Activated CD8-positive, alpha-beta memory T cell treated with anti-CD3 and anti-CD28 coated beads for 24 hours (primary cell): ENCODE measurements at regions not wholly inside any gene's neighbourhood (a gene's known extent, or its start where the extent isn't known, plus 50 kb on each side); places are given as distances from the start of the nearest gene placed in this dataset.

ENCODE experiments used
- DNase-seq: peaks from one replicate; pipeline ENCODE4 v3.0.0-alpha.2; 2020

DNA sequence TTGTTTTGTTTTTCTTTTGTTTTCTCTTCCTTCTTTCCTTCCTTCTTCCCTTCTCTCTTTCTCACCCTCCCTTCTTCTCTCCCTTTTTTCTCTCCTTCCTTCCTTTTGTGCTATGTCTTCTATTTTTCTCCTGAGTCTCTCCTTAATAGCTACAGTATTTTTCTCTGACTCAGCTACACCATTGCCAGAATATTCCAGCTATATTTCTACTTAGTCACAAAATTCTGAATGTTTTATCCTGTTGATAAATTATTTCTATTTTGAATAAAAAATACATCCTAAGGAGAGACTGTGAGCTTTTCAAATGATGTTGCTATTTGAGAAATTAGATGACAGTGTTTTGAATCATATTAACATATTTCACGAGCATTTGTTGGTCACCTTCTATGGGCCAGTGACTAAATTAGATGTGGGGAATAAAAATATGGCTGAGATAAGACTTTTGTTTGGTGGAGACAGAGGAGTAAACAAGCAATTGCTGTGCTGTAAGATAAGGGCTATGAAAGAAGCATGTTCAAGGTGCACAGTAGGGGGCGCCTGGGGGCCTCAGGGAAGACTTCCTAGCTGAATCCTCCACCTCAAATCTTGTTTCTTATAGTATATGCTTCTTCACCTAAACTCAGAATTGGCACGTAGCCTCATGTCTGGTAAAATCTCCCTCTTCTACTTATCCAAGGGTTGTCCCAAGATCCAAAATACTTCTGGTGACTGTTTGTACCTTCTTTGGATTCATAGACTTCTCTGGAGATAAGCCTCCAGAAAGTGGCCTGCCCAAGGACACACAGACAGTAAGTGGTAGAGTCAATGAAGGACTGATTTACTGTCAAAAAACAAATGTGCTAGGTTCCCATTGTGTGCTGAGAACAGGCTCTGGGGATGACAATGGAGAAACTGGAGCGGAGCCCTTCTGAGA lies 115.5 kb upstream of the CREB5 start:
- DNase-seq, result peak; percentile 66

DNA sequence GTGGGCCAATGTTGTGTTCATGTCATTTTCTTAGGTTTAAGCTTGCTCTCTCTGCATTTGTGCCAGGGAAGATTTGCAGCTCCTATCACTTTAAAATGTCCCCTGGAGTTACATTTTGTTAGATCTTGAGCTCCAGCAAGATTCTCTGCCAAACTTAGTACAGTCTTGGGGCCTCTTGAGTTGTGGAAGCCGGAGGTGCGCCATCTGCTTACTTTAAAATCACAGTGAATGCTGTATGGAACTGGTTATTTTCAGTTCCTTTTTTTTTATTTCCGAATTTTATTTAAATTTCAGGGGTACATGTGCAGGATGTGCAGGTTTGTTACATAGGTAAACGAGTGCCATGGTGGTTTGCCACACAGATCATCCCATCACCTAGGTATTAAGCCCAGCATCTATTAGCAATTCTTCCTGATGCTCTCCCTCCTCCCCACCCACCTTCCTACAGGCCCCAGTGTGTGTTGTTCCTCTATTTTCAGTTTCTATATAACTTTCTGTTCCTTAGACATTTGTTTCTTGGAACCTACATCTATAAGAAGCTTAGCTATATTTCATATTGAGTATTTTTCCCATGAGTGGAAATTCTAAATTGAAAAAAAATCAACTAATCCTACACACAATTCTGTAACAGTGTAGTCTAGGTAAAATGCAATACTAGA lies 114.4 kb upstream of the CREB5 start:
- DNase-seq, result no peak

DNA sequence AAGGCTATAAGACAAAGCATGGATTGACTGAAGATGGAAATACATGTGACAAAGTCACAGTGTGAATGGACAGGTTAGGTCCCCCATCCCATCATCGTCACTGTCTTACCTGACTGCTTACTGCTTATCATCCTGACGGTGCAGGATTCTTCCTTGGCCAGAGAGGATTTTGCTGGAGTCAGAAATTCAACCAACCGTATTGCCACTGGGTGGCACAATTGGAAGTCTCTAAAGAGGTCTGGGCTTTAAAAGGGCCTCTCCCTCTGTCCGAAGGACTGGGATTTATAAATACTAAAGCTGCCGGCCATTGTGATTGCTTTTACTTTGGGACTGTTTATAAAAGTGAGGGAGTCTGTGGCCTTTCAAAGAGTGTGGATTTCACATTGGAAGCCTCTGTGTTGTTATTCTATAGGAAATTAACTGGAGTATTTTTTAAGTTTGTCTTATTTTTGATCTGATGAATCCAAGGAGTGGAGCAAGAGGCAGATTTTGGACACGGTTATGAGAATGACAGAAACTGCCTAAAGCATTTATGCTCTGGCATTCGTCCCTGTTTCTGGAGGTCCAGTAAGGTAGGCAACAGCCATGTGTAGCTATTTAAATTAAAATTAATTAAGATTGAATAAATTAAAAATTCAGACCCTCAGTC lies 113.3 kb upstream of the CREB5 start:
- DNase-seq, result no peak

DNA sequence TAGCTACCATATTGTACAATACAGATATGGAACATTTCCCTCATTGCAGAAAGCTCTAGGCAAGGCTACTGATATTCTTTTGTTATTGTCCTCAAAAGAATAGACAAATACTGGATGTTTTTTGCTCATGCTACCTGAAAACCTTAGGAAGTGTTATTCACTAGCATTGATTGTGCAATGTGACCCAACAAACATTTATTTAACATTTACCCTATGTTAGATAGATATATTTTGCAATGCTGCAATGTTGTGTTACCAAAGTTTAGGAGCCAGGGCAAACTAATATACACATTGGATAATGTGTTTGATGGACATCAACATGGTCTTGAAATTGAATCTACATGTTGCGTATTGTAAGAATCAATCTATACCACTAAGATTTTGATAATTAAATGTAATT lies 112.8 kb upstream of the CREB5 start:
- DNase-seq, result no peak

DNA sequence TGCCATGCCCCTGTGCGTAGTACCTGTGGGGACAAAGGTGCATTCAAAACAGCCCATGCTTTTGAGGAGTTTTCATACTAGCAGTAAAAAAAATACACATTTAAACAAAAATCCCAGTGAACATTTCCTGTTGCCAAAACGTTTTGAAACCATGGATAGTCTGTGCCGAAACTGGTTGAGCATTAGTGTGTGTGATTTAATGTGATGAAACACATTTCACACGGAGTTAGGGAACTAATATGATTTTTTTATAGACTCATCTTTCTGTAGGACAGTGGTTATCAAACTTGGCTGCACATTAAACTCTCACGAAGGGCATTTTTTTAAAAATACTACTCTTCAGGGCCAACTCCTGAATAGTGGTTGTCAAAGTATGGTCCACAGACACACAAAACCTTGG lies 111.8 kb upstream of the CREB5 start:
- DNase-seq, result no peak

DNA sequence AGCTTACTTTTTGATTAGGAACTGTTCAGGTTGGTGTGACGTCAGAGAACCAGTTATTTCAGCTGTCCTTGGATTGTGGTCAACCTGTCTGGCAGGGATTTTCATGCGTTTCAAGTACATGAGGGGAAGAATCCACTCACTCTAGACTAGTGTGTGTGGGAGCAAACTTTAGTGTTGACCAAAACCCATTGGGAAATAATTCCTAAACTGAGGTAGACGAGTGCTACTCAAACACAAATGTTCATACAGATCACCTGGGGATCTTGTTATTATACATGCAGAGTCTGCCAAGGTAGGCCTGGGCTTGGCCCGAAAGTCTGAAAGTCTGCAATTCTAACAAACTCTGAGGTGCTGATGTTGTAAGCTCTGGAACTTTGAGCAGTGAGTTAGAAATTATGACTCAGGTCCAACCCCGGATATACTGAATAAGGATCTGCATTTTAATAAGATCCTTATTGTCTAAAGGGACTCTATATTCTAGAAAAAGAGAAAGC lies 111.1 kb upstream of the CREB5 start:
- DNase-seq, result no peak

DNA sequence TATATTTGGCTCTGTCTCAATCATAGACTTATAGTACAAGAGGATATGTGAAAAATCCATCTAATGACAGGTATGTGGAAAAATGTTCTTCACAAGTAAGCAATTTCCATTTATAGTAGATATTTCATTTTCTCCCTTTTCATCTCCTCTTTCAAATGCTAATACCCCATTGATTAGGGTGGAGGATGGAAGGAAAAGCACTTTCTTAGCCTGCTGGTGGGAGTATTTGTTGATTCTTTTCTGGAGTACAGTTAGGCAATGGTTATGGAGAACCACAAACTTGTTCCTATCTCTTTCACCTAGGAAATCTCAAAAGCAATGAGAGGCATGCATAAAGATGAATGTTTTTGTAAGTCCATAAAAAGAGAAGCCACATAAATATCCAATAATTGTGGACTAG lies 108.0 kb upstream of the CREB5 start:
- DNase-seq, result no peak

DNA sequence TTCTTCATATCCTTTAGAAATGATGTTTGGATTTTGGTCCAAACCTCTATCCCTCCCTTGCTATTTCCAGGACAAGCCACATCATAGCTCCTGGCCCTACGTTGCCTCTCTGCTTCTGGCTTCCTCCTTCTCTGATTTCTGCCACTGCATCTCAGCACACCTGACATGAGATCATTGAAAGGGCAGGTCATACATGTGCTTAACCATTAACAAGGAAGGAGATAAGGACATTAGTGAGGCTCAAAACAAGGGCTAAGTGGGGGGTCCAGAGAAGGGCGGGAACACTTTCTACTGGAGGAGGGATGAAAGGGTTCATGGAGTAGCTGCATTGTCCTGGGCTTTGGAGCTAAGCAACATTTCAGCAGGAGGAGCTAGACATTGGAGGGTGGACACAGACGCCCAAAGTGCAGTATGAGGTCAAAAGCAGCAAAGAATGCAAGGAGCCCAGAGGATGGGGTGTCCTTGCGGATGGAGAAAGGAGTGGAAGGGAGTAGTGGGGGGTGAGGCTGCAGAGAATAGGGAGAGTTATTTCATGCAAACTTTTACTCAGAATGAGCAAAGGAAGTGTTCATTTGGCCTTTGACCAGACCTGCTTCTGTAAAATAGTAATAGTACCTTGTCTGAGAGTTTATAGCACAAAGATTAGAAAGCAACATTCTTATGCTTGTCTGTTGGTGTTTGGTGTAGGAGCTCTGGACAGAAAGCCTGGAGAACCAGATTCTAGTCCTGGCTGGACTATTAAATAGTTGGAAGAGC lies 102.4 kb upstream of the CREB5 start:
- no peak for DNase-seq

DNA sequence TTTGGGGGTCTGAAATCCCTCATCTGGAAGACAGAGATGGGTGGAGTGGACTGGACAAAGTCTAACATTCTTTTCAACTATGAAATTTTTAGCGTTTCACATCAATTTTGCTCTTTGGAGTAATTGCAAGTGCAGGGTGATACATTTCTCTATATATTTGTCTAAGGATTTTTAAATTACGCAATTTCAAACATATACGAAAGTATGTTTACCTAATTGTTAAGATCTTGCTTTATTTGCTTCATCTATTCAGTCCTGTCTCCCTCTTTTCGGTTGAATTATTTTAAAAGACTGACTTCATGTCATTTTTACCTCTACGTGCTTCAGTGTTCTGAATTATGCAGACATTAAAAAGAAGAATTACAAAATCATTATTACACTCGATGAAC lies 101.9 kb upstream of the CREB5 start:
- DNase-seq, result no peak

DNA sequence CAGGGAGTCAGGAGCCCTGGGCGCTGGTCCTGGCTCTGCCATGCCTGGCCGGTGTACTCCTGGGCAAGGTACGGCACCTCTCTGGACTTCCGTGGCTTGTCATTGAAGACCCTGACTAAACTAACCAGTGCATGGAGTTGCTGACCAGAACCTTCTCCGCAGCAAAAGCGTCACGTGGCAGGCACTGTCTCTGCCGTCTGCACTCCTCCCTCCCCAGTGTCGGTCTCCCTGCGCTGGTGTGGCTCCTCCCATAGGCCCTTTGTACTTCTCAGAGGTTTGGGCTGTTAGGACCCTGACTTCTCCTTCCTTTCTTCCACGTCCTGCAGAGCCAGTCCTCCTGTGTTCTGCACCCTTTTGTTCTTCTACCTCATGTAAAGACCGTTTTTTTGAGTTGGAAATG lies 100.6 kb upstream of the CREB5 start:
- no peak for DNase-seq

DNA sequence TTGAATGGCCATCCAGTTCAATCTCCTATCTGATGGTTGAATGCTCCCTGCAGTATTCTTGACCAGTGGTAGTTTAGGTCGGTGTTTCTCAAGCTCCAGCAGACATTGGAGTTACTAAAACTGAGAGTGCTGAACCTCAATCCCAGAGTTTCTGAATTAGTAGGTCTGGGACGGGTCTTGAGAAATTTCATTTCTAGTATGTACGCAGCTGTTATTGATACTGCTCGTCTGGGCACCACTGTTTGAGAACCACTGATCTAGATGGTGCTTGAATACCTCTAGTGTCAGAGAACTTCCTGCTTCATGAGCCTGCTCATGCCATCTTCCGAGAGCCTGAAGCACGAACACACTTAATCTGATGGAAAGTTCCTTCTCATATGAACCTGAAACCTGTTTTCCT lies 99.4 kb upstream of the CREB5 start:
- no peak for DNase-seq

DNA sequence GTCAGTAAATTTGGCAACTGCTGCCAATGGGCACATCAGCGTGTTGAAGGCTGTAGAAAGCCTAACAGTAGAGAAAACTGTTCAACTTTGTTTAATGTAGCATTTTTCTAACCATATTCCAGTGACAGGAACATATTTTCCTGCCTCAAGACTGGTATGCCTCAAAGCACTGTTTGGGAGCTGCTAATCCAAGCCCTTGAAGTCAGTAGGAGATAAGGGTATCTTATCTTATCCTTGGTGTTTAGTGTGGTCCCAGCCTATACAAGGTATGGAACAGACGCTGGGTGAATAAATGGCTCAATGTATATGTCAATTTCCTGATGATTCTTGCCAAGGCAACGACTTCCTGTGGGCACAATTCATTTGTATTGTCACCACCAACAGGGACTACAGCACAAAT lies 97.5 kb upstream of the CREB5 start:
- DNase-seq, result no peak

DNA sequence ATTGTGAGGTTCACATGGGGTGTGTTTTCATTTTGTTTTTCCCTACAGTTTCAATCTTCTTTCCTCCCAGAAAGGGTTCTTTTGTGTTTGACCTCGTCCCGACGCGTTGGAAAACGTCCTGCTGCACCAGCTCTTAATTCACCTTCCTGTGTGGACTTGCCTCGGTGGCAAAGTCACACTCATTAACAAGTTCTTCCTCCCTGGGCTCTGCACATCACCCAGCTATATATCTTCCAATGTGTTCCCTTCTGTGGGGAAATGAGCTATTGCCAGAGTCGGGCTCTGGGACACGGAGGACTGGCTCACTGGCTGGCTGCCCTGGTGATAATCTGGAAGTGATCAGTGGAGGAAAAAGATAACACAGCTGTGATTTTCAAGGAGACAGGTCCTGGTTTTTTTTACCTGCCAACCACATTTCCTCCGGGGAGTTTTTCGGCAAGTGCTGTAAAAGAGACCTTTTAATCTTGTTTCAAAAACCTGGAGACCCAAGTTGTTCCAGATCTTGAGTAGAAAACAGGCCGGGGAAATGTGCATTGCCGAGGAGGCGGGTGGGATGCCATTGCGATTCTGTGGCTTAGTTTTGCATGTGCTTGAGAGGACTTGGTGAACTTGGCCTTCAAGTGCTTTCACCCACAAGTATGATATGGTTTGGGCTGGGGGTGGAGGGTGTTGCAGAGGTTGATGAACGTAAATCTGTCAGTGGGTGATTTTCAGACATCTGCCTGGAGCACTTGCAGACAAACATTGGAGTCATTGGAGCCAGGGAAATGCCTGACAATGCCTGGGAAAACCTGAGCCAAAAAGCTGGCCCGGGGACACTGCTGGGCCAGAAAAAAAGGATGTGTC lies 96.5 kb upstream of the CREB5 start:
- DNase-seq, result no peak

DNA sequence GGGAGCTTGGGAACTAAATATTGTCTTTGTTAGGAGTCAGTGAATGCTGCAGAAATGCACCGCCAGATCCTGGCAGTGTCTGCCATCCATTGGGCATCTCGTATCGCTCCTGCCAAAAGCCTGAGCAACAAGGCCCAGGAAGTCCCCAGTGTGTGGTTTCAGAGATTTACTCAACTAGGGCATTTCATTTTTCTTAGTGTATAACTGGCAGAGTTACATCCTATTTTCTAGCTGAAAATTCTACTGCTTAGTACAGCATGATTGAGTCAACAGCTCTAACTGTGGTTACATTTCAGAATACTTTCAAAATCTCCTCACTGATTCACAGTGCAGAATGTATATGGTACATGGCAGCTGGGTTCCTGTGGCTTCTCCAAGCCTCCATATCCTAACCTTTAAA lies 95.8 kb upstream of the CREB5 start:
- no peak for DNase-seq

DNA sequence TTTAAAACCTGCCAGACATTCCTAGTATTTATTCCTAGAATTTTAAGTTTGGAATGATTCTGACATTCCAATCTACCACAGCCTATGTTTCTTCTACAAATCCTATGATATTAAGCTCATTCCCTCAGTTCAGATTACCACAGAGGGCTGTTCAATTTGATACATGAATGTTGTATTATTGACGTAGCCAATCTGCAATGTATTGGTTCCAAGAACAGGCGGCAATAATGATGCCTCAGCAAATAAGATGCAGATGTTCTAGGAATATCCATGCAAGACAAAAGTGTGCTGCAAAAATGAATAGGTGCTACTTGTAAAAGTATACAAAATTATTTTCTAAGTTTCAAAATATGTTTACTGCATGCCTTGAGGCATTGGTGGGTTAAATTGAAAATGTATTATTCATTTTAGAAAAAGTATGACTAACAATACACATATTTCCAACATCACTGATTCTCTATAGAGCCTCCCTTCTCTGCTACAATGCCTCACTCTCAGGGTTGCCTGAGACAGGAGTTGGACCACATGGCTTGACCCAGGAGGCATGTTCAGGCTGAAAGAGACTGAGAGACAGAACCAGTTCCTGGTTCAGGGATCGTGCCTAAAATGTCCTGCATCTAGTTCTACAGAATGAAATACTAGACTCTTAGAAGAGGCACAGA lies 94.1 kb upstream of the CREB5 start:
- no peak for DNase-seq

DNA sequence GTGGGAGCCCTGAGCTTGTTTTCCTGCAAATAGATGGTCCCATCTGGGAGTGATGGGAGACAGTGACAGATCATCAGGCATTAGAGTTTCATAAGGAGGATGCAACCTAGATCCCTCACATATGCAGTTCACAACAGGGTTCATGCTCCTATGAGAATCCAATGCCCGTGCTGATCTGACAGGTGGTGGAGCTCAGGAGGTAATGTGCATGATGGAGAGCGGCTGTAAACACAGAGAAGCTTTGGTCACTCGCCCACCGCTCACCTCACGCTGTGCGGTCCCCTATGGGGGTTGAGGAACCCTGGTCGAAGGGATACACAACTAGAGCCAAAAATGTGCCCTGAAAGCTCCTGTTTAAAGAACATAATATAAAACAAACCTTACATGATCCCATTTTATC lies 88.5 kb upstream of the CREB5 start:
- DNase-seq, result no peak

DNA sequence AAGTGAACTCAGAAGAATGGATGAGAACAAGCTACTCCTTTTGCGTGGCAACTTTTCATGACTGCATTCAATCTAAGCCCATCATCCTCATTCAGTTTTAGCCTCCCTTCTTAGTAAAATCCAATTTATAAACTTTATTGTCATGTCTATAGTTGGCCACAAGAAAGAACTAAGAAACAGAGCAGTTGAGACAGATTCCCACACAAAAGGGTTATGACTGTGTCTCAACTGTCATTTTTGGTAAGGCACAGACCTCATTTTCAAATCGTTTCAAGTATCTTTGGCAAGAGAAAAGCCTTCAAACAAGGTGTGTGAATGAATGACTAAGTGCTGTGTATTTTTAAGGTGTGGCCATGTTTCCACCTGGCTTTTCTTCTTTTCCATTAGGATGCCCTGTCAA lies 84.2 kb upstream of the CREB5 start:
- DNase-seq, result no peak

DNA sequence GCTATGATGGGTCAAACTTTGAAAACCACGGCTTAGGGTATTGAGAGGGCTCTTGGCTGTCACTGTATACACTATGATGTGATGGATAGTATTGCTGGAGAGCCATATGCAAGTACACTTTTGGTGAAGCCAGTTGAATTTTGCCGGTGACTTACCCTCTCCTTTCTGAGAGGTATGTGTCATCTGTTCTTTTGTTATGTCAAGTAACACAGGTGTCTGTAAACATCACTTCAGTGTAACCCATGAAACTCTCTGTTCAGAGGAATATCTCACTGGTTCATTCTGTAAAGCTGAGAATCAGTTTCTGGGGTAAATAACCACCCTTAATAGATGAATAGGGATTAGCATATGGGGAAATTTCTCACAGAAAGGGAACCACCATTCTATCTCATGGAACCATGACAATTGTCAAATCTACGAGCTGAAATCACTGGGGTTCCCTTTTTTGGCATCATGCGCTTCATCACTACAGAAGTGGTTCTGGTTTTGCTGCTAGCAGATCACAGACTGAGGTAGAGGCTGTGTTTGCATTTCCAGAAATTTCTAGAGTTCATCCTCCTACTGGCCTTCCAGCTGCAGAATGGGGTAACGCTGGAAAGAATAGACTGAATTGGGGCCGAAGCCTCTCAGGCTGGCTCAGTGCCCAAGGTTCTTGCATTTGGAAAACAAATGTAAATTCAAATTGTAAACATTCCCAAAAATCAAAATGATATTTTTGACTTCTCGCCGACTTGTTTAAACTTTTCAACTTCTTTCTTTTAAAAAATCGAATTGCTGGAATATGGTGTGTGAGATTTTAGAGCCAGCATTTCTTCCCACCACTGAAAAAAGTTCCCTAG lies 83.3 kb upstream of the CREB5 start:
- DNase-seq, result no peak

DNA sequence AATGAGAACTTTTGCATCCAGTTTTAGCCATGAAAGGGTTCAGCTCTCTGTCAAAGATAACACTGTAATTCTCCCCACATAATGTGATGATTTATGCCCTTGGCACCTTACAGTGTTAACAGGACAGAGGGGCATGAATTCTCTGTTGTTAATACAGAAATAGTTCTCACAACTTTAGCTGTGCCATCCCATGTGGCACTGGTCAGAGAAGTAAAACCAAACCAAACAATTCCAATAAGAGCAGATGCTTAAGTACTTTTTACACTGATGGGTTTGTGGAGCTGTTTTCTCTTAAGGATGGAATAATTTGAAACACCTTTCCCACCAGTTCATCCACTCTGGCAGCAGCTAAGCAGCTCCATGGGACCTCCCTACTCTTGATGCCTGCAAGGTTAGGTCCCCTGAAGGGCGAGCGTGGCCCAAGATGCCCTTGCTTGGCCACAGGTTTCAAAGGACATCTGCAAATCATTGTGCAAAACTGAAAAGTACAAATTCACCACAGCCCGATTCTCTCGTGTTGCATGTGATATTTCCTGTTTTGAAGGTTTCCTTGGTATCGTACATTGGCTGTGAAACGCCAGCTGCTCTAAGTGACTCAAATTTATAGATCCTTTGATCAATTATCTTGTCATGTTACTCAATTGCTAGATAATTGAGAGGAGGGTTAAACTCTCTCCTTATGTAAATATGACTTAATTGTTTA lies 82.5 kb upstream of the CREB5 start:
- no peak for DNase-seq
